H1 (cell line): ENCODE measurements at regions not wholly inside any gene's neighbourhood (a gene's known extent, or its start where the extent isn't known, plus 50 kb on each side); places are given as distances from the start of the nearest gene placed in this dataset.
A peak's percentile ranks its signal among the peaks of the same experiment; 100 is the strongest.

Experiments
- CTCF ChIA-PET: fragments of 300-600 bp; sonication (Branson Sonifier 250); formaldehyde crosslinking; loops from one replicate; lab custom pipeline; 2021; ENCODE audit not compliant: partially characterized antibody; lab: Charles Lee
- POLR2A ChIA-PET: fragments of 300-600 bp; sonication (Branson Sonifier 250); formaldehyde crosslinking; loops from one replicate; lab custom pipeline; 2021; ENCODE audit warnings: inconsistent platforms; ENCODE audit not compliant: partially characterized antibody; lab: Charles Lee
- DNase-seq, 2 experiments: peaks; one replicate each; pipeline versions ENCODE4 v3.0.0 to v3.0.0-alpha.2; 2010 to 2022; ENCODE audit warnings: low spot score in 2 of 2, low read depth in 1 of 2, mixed read lengths in 1 of 2
- FAIRE-seq: peaks from 2 replicates; lab custom pipeline; 2011; peaks lifted over from hg19 to GRCh38; lab: Jason Lieb, UNC
- H2AFZ ChIP-seq: 2 replicates; pipeline ENCODE4 v1.8.1; 2012; ENCODE audit warnings: low read length, inconsistent platforms
- H2AK5ac ChIP-seq: 2 replicates; pipeline ENCODE4 v1.6.1; 2013; ENCODE audit warnings: low read depth, low read length
- H2BK120ac ChIP-seq: replicated peaks from 2 replicates; pipeline ENCODE3; 2013; ENCODE audit warnings: low read depth, low read length, inconsistent platforms
- H2BK12ac ChIP-seq: 2 replicates; pipeline ENCODE4 v1.6.1; 2013; ENCODE audit warnings: low read depth, low read length
- H2BK15ac ChIP-seq: 2 replicates; pipeline ENCODE4 v1.6.1; 2013; ENCODE audit warnings: low read length
- H2BK20ac ChIP-seq: 2 replicates; pipeline ENCODE4 v1.6.1; 2013; ENCODE audit warnings: low read length
- H2BK5ac ChIP-seq: 2 replicates; pipeline ENCODE4 v1.6.1; 2013; ENCODE audit warnings: low read depth, low read length
- H3K14ac ChIP-seq: 2 replicates; pipeline ENCODE4 v1.6.1; 2013; ENCODE audit warnings: inconsistent platforms; ENCODE audit not compliant: insufficient read length
- H3K18ac ChIP-seq: 2 replicates; pipeline ENCODE4 v1.6.1; 2013; ENCODE audit warnings: low read length; ENCODE audit errors: extremely low read depth
- H3K23ac ChIP-seq: 2 replicates; pipeline ENCODE4 v1.6.1; 2013; ENCODE audit warnings: inconsistent platforms; ENCODE audit not compliant: insufficient read length
- H3K23me2 ChIP-seq: 2 replicates; pipeline ENCODE4 v1.6.1; 2013; ENCODE audit warnings: low read depth, low read length
- H3K27ac ChIP-seq: 2 replicates; pipeline ENCODE4 v1.6.1; 2011; ENCODE audit warnings: low read depth, low read length, inconsistent platforms
- H3K27me3 ChIP-seq, 4 experiments: replicated peaks in 1 of 4; 1 replicate in 1 of 4; 2 replicates in 3 of 4; pipeline versions ENCODE4 v1.6.1 to v1.8.1; 2011 to 2013; ENCODE audit warnings: low read length in 3 of 4, mild to moderate bottlenecking in 3 of 4, inconsistent platforms in 2 of 4, mixed read lengths in 2 of 4, moderate library complexity in 1 of 4; ENCODE audit not compliant: control insufficient read depth in 3 of 4, insufficient read depth in 3 of 4; ENCODE audit errors: extremely low read depth in 1 of 4
- H3K36me3 ChIP-seq, 4 experiments: 2 replicates each; pipeline versions ENCODE4 v1.6.1 to v1.8.1; 2011 to 2013; ENCODE audit warnings: mild to moderate bottlenecking in 4 of 4, low read length in 3 of 4, moderate library complexity in 2 of 4, control low read depth in 1 of 4, inconsistent platforms in 1 of 4; ENCODE audit not compliant: insufficient read depth in 4 of 4, control insufficient read depth in 2 of 4
- H3K4ac ChIP-seq: replicated peaks from 2 replicates; pipeline ENCODE3; 2013; ENCODE audit warnings: low read length, low read depth, mixed read lengths, inconsistent platforms; ENCODE audit not compliant: insufficient read length
- H3K4me1 ChIP-seq, 4 experiments: replicated peaks in 1 of 4; 1 replicate in 1 of 4; 2 replicates in 3 of 4; pipeline versions ENCODE4 v1.6.1 to v1.8.1; 2011 to 2013; ENCODE audit warnings: low read length in 3 of 4, inconsistent platforms in 2 of 4, mixed read lengths in 1 of 4; ENCODE audit not compliant: insufficient read depth in 4 of 4, control insufficient read depth in 3 of 4
- H3K4me2 ChIP-seq, 2 experiments: 2 replicates each; pipeline versions ENCODE4 v1.6.1 to v1.8.1; 2011 to 2013; ENCODE audit warnings: low read depth in 2 of 2, low read length in 2 of 2, control low read depth in 1 of 2, inconsistent platforms in 1 of 2, mild to moderate bottlenecking in 1 of 2; ENCODE audit not compliant: insufficient read depth in 1 of 2
- H3K4me3 ChIP-seq, 4 experiments: fragments of 200-600, 300-600 bp in 1 of 4; sonication (generic), shearing (Covaris generic), sonication (Bioruptor Twin) in 1 of 4; 2 replicates each; pipeline versions ENCODE4 v1.5.1 to v1.8.1; 2011 to 2016; ENCODE audit warnings: low read length in 4 of 4, low read depth in 3 of 4, control low read depth in 2 of 4, inconsistent platforms in 2 of 4, mild to moderate bottlenecking in 2 of 4, mixed read lengths in 1 of 4, moderate library complexity in 1 of 4; ENCODE audit not compliant: insufficient read depth in 2 of 4; ENCODE audit errors: extremely low read depth in 1 of 4
- H3K56ac ChIP-seq: replicated peaks from 2 replicates; pipeline ENCODE3; 2013; ENCODE audit warnings: low read depth, mild to moderate bottlenecking, mixed read lengths, low read length, inconsistent platforms; ENCODE audit not compliant: insufficient read length
- H3K79me1 ChIP-seq: 2 replicates; pipeline ENCODE4 v1.6.1; 2013; ENCODE audit warnings: low read depth, low read length, control low read depth
- H3K79me2 ChIP-seq, 2 experiments: 2 replicates each; pipeline versions ENCODE4 v1.6.1 to v1.8.1; 2012 to 2013; ENCODE audit warnings: low read length in 2 of 2, mild to moderate bottlenecking in 2 of 2, inconsistent platforms in 1 of 2; ENCODE audit not compliant: insufficient read depth in 2 of 2, control insufficient read depth in 1 of 2
- H3K9ac ChIP-seq, 4 experiments: replicated peaks in 1 of 4; 1 replicate in 1 of 4; 2 replicates in 3 of 4; pipeline versions ENCODE4 v1.6.1 to v1.8.1; 2011 to 2013; ENCODE audit warnings: low read depth in 3 of 4, low read length in 3 of 4, control low read depth in 2 of 4, mild to moderate bottlenecking in 2 of 4, moderate library complexity in 2 of 4, inconsistent platforms in 1 of 4; ENCODE audit errors: extremely low read depth in 1 of 4
- H3K9me3 ChIP-seq, 2 experiments: 2 replicates each; pipeline versions ENCODE4 v1.6.1 to v1.8.1; 2012 to 2013; ENCODE audit warnings: mild to moderate bottlenecking in 2 of 2, moderate library complexity in 2 of 2, control low read depth in 1 of 2, inconsistent platforms in 1 of 2, low read depth in 1 of 2, low read length in 1 of 2, mixed read lengths in 1 of 2; ENCODE audit not compliant: insufficient read depth in 2 of 2
- H4K20me1 ChIP-seq, 2 experiments: replicated peaks in 1 of 2; 2 replicates each; pipeline versions ENCODE3 to v1.8.1; 2011 to 2013; ENCODE audit warnings: inconsistent platforms in 2 of 2, low read length in 2 of 2, mild to moderate bottlenecking in 1 of 2; ENCODE audit not compliant: insufficient read depth in 2 of 2, control insufficient read depth in 1 of 2
- H4K5ac ChIP-seq: 2 replicates; pipeline ENCODE4 v1.6.1; 2013; ENCODE audit warnings: low read length, low read depth, mixed read lengths, inconsistent platforms; ENCODE audit not compliant: insufficient read length
- H4K8ac ChIP-seq: 2 replicates; pipeline ENCODE4 v1.8.0; 2013; ENCODE audit warnings: mild to moderate bottlenecking, moderate library complexity, low read length, inconsistent platforms; ENCODE audit not compliant: insufficient read depth; ENCODE audit errors: extremely low read depth
- H4K91ac ChIP-seq: replicated peaks from 2 replicates; pipeline ENCODE3; 2013; ENCODE audit warnings: low read length, mixed read lengths, inconsistent platforms; ENCODE audit not compliant: insufficient read length
- BRCA1 ChIP-seq: IDR thresholded peaks from 2 replicates; pipeline ENCODE4 v1.6.1; 2012; ENCODE audit warnings: low read depth, low read length, improper control_type of control experiment
- CBX5 ChIP-seq: fragments of 300-800, 300-1000 bp; sonication (generic); IDR thresholded peaks from 2 replicates; pipeline ENCODE4 v1.7.1; 2016; ENCODE audit warnings: antibody characterized with exemption, low read length, low read depth
- CEBPB ChIP-seq: IDR thresholded peaks from 2 replicates; pipeline ENCODE4 v1.6.1; 2012; ENCODE audit warnings: low read depth, low read length
- CTBP2 ChIP-seq: IDR thresholded peaks from 2 replicates; pipeline ENCODE4 v1.7.0; 2011; ENCODE audit warnings: borderline replicate concordance, mild to moderate bottlenecking, moderate library complexity, mixed read lengths, low read length; ENCODE audit not compliant: insufficient read depth, insufficient read length
- EP300 ChIP-seq, 2 experiments: IDR thresholded peaks; 1 replicate in 1 of 2; 2 replicates in 1 of 2; pipeline ENCODE4 v1.6.1; 2011 to 2012; ENCODE audit warnings: low read depth in 2 of 2, low read length in 2 of 2, mild to moderate bottlenecking in 2 of 2, borderline replicate concordance in 1 of 2, inconsistent platforms in 1 of 2, moderate library complexity in 1 of 2
- GTF2F1 ChIP-seq: IDR thresholded peaks from 2 replicates; pipeline ENCODE4 v1.6.1; 2012; ENCODE audit warnings: low read depth, low read length, improper control_type of control experiment, borderline replicate concordance
- HDAC2 ChIP-seq, 2 experiments: fragments of 300-600 bp in 1 of 2; sonication (generic) in 1 of 2; IDR thresholded peaks; 2 replicates each; pipeline ENCODE4 v1.6.1; 2011 to 2012; ENCODE audit warnings: low read depth in 2 of 2, low read length in 2 of 2, mild to moderate bottlenecking in 2 of 2, moderate library complexity in 2 of 2, borderline replicate concordance in 1 of 2, inconsistent platforms in 1 of 2
- JUN ChIP-seq: IDR thresholded peaks from 2 replicates; pipeline ENCODE4 v1.6.1; 2011; ENCODE audit warnings: low read depth, mild to moderate bottlenecking, improper control_type of control experiment, low read length
- POLR2AphosphoS5 ChIP-seq: IDR thresholded peaks from 2 replicates; pipeline ENCODE4 v1.6.1; 2011; ENCODE audit warnings: low read depth, low read length
- RAD21 ChIP-seq, 2 experiments: IDR thresholded peaks in 1 of 2; conservative IDR thresholded peaks in 1 of 2; 2 replicates each; pipeline ENCODE4 v1.6.1; 2011; ENCODE audit warnings: low read depth in 2 of 2, low read length in 2 of 2, improper control_type of control experiment in 1 of 2, inconsistent platforms in 1 of 2, mild to moderate bottlenecking in 1 of 2, moderate library complexity in 1 of 2
- RBBP5 ChIP-seq: IDR thresholded peaks from 2 replicates; pipeline ENCODE4 v1.7.1; 2012; ENCODE audit warnings: low read depth, mild to moderate bottlenecking, inconsistent platforms, low read length, moderate library complexity, borderline replicate concordance
- RFX5 ChIP-seq: IDR thresholded peaks from 2 replicates; pipeline ENCODE4 v1.6.1; 2011; ENCODE audit warnings: low read depth, low read length, improper control_type of control experiment, borderline replicate concordance
- SIX5 ChIP-seq: IDR thresholded peaks from 2 replicates; pipeline ENCODE4 v1.6.1; 2011; ENCODE audit warnings: mild to moderate bottlenecking, low read depth, low read length
- SP2 ChIP-seq: IDR thresholded peaks from 2 replicates; pipeline ENCODE4 v1.6.1; 2012; ENCODE audit warnings: mild to moderate bottlenecking, low read length, inconsistent platforms
- WGBS, 2 experiments: shearing (Covaris generic) in 1 of 2; methylation state at CpG; one replicate each; pipeline versions ENCODE4 v1.1.6 to v1.1.7; 2013 to 2015; ENCODE audit warnings: low lambda C conversion rate in 2 of 2, mixed read lengths in 2 of 2, inconsistent platforms in 1 of 2, low coverage in 1 of 2, missing lambda C conversion rate in 1 of 2; ENCODE audit not compliant: insufficient replicate concordance in 2 of 2, insufficient coverage in 1 of 2, insufficient read length in 1 of 2; ENCODE audit errors: extremely low coverage in 1 of 2, missing lambda C conversion rate in 1 of 2; 5-methylcytosine and 5-hydroxymethylcytosine counted together

GRCh38 chr15:86014016-86014415 lies 65.7 kb upstream of the AGBL1 start:
- Histone ChIP-seq H4K8ac (0 out of 2 replicates have a peak overlapping the region, but pooled peaks have one; percentile 5), H3K79me2 (no peaks in the 10 kb centered on the region), H3K9ac (no peak overlapping the region), H3K23ac (no peak overlapping the region), H4K91ac (no peak overlapping the region), H3K4me3 (no peak overlapping the region), H3K56ac (no peak overlapping the region), H3K27me3 (no peaks in the 10 kb centered on the region; a peak in 1 of 7 replicates), H3K79me1 (no peaks in the 10 kb centered on the region), H3K18ac (no peak overlapping the region), H2BK120ac (peak overlapping the region; percentile 22), H3K23me2 (no peaks in the 10 kb centered on the region), H3K4me1 (no peaks in the 10 kb centered on the region), H2BK20ac (no peak overlapping the region), H3K4me2 (no peak overlapping the region), H3K4ac (no peak overlapping the region), H2BK5ac (no peak overlapping the region), H2BK15ac (no peak overlapping the region), H3K14ac (no peak overlapping the region), H2AFZ (no peak overlapping the region), H2BK12ac (no peak overlapping the region), H4K5ac (no peak overlapping the region), H3K9me3 (no peaks in the 10 kb centered on the region), H4K20me1 (no peaks in the 10 kb centered on the region), H3K27ac (no peak overlapping the region), H3K36me3 (no peaks in the 10 kb centered on the region), H2AK5ac (no peak overlapping the region)
- 23% methylated on average over 3 of the region's 3 CpGs; no CpG with 5 or more reads in 1 of the 2 experiments for WGBS, 2 experiments
- POLR2A ChIA-PET, result no interaction called here
- FAIRE-seq (no peak), DNase-seq (no peak)
- CTCF ChIA-PET, result interaction anchor here (0.5 to 1.6 kb wide), 4 partner anchors 10 to 176 kb away, joined by 3 to 4 read pairs (median 3); no protein-coding TSS in a partner anchor
- TF ChIP-seq SIX5 (no peak), JUN (no peak), POLR2AphosphoS5 (no peak), HDAC2 (IDR thresholded peaks at IDR 0.05; ENCODE audit: borderline replicate concordance in 1 of 2, low read depth in 2 of 2, low read length in 2 of 2) (no peak), CTBP2 (no peak), GTF2F1 (no peak), RBBP5 (no peak), SP2 (no peak), RFX5 (no peak), CEBPB (no peak), CBX5 (no peak), RAD21 (IDR thresholded peaks at IDR 0.05 in 1 of 2, conservative IDR thresholded peaks at IDR 0.05 in 1 of 2; ENCODE audit: low read depth in 2 of 2, low read length in 2 of 2) (no peak), EP300 (IDR thresholded peaks at IDR 0.05; ENCODE audit: borderline replicate concordance in 1 of 2, low read depth in 2 of 2, low read length in 2 of 2) (no peak), BRCA1 (no peak)
